Activated CD8-positive, alpha-beta T cell treated with anti-CD3 and anti-CD28 coated beads for 36 hours (primary cell): ENCODE measurements at regions not wholly inside any gene's neighbourhood (a gene's known extent, or its start where the extent isn't known, plus 50 kb on each side); places are given as distances from the start of the nearest gene placed in this dataset.

ENCODE experiments used
- ATAC-seq: fragments of 200-7000 bp; cut with Tn5 transposase; one replicate; pipeline ENCODE4 v1.10.0; 2021; ENCODE audit warnings: mild to moderate bottlenecking, moderate library complexity
- CTCF ChIA-PET: fragments of 350-600 bp; sonication (Branson Sonifier 250); formaldehyde crosslinking; loops from one replicate; lab custom pipeline; 2021; ENCODE audit warnings: antibody characterized with exemption; lab: Charles Lee
- POLR2A ChIA-PET: fragments of 350-600 bp; sonication (Branson Sonifier 250); formaldehyde crosslinking; loops from one replicate; lab custom pipeline; 2021; ENCODE audit warnings: antibody characterized with exemption; lab: Charles Lee
- DNase-seq: peaks from one replicate; pipeline ENCODE4 v3.0.0-alpha.2; 2020
- H3K27ac Mint-ChIP-seq: one replicate; pipeline ENCODE4 v1.8.0; 2021; ENCODE audit warnings: mild to moderate bottlenecking, mixed read lengths
- H3K27me3 Mint-ChIP-seq: one replicate; pipeline ENCODE4 v1.8.0; 2021; ENCODE audit warnings: mixed read lengths
- H3K36me3 Mint-ChIP-seq: one replicate; pipeline ENCODE4 v1.8.0; 2021; ENCODE audit warnings: low read depth, mixed read lengths
- H3K4me1 Mint-ChIP-seq: one replicate; pipeline ENCODE4 v1.8.0; 2021; ENCODE audit warnings: low read depth, mixed read lengths
- H3K4me3 Mint-ChIP-seq: one replicate; pipeline ENCODE4 v1.8.0; 2021; ENCODE audit warnings: mild to moderate bottlenecking, moderate library complexity, mixed read lengths
- H3K9me3 Mint-ChIP-seq: one replicate; pipeline ENCODE4 v1.8.0; 2021; ENCODE audit warnings: mixed read lengths
- intact Hi-C: fragments of 100-400 bp; cut with micrococcal nuclease; formaldehyde crosslinking; loops from one replicate; pipeline ENCODE4 v1.10.0; 2022
- TF ChIP-seq, protein P1 (sequence below): fragments of 200-600 bp; IDR thresholded peaks from one replicate; pipeline ENCODE4 v1.8.0; 2022; ENCODE audit warnings: antibody characterized with exemption, mild to moderate bottlenecking

DNA sequence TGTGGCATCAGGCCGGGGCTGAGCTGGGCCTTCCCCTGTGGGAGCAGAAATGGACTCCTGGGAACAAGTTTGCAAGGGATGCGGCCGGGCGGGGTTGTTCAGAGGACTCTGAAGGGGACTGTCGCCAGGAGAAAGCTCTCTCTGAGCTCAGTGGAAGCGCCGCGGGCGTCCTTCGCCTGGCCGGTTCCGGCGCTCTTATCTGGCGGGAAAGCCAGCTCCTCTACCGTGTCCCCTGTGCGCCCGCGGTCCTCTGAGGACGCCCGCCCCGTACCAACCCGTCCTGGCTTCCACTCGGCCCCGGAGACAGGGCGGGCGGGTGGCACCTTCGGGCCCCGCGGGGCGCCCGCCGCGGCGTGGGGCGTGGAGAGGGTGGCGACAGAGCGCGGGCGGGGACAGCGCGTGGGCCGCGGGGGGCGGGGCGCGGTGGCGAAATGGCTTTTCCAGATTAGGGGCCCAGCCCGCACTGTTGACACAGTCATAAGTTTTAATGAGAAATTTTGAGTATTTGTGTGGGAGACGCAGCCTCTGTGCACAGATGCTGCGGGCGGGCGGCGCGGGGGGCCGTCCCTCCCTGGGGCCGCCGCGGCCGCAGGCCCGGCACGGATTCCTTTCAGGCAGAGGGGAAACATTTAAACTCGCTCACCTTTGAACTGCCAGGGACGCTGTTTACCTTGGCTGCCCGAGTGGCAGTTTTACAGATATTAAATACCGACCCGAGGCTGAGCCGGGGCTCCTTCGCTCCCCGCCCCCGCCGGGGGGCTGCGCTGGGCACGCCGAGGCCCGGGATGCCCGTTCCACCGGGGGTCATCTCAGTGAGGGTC, 70.2 kb downstream of the FOXD2 start:
- ChIA-PET POLR2A (interaction anchor here (0.8 kb wide), 1 partner anchor 70 kb away, joined by 4 read pairs; the partner anchor contains the start of gene FOXD2), CTCF (interaction anchor here (1.0 to 1.5 kb wide), 3 partner anchors 71 to 202 kb away, joined by 3 to 8 read pairs (median 5); partner anchors contain the start of gene FOXD2)
- Mint-ChIP-seq H3K4me3 (peak overlapping the region; percentile 52), H3K36me3 (no peaks in the 10 kb centered on the region), H3K9me3 (peaks cover 2% of the 10 kb centered on the region), H3K4me1 (peaks cover 11% of the 10 kb centered on the region), H3K27me3 (peaks cover 71% of the 10 kb centered on the region), H3K27ac (no peak overlapping the region)
- TF ChIP-seq, protein P1, sequence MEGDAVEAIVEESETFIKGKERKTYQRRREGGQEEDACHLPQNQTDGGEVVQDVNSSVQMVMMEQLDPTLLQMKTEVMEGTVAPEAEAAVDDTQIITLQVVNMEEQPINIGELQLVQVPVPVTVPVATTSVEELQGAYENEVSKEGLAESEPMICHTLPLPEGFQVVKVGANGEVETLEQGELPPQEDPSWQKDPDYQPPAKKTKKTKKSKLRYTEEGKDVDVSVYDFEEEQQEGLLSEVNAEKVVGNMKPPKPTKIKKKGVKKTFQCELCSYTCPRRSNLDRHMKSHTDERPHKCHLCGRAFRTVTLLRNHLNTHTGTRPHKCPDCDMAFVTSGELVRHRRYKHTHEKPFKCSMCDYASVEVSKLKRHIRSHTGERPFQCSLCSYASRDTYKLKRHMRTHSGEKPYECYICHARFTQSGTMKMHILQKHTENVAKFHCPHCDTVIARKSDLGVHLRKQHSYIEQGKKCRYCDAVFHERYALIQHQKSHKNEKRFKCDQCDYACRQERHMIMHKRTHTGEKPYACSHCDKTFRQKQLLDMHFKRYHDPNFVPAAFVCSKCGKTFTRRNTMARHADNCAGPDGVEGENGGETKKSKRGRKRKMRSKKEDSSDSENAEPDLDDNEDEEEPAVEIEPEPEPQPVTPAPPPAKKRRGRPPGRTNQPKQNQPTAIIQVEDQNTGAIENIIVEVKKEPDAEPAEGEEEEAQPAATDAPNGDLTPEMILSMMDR, result no peak
- peak; percentile 66 for DNase-seq
- ATAC-seq, result peak; percentile 82
- intact Hi-C loops, result loop anchor here (5.0 kb wide), 1 partner anchor 66 kb away; no protein-coding TSS in a partner anchor

DNA sequence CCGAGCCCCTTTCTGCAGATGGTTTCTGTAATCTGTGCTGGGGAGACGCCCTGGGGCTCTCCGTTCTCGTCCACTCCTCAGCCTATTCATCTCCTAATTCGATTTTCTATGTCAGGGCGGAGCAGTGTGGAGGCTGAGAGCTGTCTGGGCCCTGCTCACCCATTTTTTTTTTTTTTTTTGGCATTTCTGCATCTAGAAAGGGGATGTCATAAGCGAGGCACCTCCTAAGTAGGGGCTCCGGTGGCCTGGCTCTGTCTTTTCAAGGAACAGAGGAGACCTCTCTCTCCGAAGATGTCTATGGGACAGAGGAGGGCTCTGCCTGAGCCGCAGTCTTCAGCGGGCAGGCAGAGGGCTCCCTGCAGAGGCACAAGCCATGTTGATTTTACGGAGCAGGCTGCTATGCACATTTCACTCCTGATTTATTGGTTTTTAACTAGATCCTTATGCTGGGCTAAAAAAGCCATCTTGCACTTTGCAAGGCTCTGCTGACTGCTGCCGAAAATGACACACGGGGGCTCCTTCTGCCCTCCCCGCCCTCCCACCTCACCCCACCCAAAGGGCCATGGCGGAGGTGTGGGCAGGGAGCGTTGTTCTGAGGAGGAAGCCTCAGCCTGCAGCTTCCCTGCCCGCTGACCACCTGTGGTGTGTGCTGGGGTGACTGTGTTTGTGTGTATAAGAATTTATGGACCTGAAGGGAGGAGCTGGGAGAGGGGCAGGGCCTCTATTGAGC, 71.0 kb downstream of the FOXD2 start:
- H3K27ac Mint-ChIP-seq, result no peak overlapping the region
- ChIA-PET POLR2A (no interaction called here), CTCF (no interaction called here)
- intact Hi-C loops, result loop anchor here (5.0 kb wide), 1 partner anchor 67 kb away; no protein-coding TSS in a partner anchor
- no peaks in the 10 kb centered on the region for H3K36me3 Mint-ChIP-seq
- peaks cover 6% of the 10 kb centered on the region for H3K9me3 Mint-ChIP-seq
- TF ChIP-seq, protein P1, result no peak
- ATAC-seq, result no peak
- H3K4me3 Mint-ChIP-seq, result peak overlapping the region; percentile 52
- peak; percentile 3 for DNase-seq
- peaks cover 11% of the 10 kb centered on the region for H3K4me1 Mint-ChIP-seq
- H3K27me3 Mint-ChIP-seq, result peaks cover 69% of the 10 kb centered on the region

DNA sequence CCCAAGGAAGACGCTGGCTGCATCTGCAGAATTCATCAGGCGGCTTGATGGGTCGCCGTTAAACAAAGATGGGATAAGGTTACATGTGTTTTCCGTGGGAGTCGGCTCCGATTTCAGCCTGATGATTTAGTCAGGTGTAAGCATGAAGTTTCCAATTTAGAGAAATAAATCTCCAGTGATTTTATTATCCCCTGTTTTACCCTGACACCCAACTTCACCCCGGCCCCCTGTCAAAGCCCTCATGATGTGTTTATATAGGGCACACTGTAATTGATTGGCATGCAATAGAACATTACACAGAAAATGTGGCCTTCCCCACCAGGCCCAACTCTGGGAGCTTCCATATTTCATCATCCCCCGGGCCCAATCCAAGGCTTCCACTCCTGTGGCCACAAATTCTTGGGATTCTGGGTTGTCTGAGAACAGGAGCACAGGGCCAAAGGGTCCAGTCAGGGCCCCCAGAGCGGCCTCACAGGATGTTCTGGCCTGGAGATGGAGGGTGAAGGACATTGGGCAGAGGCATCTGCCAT, 72.5 kb downstream of the FOXD2 start:
- H3K4me1 Mint-ChIP-seq, result peaks cover 11% of the 10 kb centered on the region
- ChIA-PET POLR2A (no interaction called here), CTCF (no interaction called here)
- intact Hi-C loops, result no loop called here
- H3K27ac Mint-ChIP-seq, result no peak overlapping the region
- H3K36me3 Mint-ChIP-seq, result peaks cover 2% of the 10 kb centered on the region
- H3K27me3 Mint-ChIP-seq, result peaks cover 77% of the 10 kb centered on the region
- H3K9me3 Mint-ChIP-seq, result peaks cover 15% of the 10 kb centered on the region
- no peak for DNase-seq
- H3K4me3 Mint-ChIP-seq, result no peak overlapping the region
- no peak for ATAC-seq
- TF ChIP-seq, protein P1, result no peak

DNA sequence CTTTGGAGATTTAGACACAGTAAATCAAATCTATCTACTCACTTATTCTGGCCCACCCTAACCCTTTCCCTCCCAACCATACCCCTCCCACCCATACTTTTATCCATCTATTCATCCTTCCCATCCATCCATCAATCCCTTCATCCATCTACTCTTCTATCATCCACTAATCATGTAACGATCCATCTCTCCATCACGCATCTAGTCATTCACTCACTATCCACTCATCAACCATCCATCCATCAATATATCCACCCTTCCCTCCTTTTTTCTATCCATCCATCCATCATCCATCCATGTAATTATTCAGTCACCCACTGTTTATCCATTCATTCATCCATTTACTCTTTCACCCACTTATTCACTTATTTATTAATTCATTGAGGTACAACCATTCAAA, 74.0 kb downstream of the FOXD2 start:
- TF ChIP-seq, protein P1, result no peak
- ATAC-seq (no peak), DNase-seq (no peak)
- ChIA-PET POLR2A (no interaction called here), CTCF (no interaction called here)
- Mint-ChIP-seq H3K36me3 (peaks cover 2% of the 10 kb centered on the region), H3K4me3 (no peak overlapping the region), H3K9me3 (peaks cover 15% of the 10 kb centered on the region), H3K27me3 (peaks cover 69% of the 10 kb centered on the region), H3K27ac (no peak overlapping the region), H3K4me1 (peaks cover 11% of the 10 kb centered on the region)
- intact Hi-C loops, result no loop called here
